ENCODE measurements at regions not wholly inside any gene's neighbourhood (a gene's known extent, or its start where the extent isn't known, plus 50 kb on each side); places are given as distances from the start of the nearest gene placed in this dataset.

DNA sequence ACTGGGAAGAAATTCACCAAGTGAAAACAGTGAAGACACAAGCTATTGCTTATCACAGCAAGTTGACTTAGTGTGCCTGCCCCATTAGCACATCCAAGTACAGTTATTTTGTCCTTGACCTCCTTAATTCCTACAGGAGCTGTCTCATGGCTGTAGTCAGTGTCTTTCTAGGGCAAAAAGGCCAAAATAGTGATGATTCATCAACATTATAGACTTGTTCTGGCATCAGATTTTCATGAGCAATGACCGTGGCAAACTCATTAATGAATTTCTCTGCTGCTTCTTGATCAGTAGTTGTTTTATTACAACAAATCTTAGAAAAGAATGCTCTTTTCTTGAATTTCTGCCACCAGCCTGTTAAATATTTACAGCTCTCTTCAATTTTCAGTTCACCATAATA, 1169.3 kb upstream of the DDX18 start:
- DNase-seq (ENCODE audit: low read depth) = no peak

- no peak for DNase-seq (ENCODE audit: low read depth)
These were observed 1145.8 kb upstream of the DDX18 start for GRCh38 chr2:116668691-116669090.

DNA sequence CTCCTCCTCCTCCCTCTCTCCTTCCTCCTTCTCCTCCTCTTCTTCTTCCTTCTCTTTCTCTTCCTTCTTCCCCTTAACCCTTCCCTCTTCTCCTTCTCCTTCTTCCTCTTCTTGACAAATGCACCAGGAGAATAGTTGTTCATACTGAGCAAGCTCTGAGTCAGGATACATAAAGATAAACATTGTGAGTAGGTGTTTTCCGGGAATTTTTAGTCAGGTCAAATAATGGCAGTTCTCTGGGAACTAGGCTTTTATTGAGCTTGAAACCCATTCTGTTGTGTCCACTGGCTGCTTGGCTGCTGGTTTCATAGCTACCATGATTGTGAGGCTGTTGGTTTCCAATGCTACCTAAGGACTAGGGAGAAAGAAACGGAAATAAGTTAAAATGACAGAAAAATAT, 1144.7 kb upstream of the DDX18 start:
- no peak for DNase-seq (ENCODE audit: low read depth)

DNA sequence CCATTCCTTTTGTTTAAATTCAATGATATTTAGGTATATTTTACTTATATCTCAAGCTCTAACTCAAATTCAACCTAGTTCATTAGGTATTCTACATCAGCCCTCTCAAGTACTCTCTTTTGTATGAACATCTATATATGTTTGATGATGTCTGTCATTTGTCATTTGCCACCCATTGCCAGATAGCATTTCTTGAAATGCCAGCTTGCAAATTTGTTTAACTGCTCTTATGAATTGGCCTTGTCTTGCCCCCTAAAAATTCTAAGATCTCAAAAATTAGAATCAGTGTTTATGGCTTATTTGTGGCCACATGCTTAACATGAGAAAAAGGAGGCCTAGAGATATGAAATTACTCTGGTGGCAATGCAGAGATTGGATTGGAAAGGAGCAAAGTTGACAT, 1140.3 kb upstream of the DDX18 start:
- DNase-seq (ENCODE audit: low read depth) = no peak

DNA sequence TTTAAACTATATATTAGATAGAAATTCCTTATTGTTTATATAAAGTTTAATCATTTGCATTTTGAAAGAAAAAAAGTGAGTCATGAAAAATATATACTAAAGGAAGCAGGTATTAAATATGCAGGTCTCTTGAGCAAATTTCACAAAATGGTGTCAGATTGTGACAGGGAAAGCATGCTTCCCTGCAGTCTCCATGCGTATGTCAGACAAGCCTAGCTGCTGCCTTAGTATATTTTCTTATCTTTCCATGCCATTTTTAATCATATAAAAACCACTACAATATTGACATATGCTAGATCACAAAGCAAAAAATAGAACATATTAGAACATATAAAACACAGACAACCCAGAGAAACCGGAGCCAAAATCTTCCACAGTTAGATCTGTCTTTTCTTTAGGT, 1137.7 kb upstream of the DDX18 start:
- DNase-seq (ENCODE audit: low read depth) = no peak

GRCh38 chr2:116680256-116680936, 1134.1 kb upstream of the DDX18 start:
- DNase-seq (ENCODE audit: low read depth) = no peak

DNA sequence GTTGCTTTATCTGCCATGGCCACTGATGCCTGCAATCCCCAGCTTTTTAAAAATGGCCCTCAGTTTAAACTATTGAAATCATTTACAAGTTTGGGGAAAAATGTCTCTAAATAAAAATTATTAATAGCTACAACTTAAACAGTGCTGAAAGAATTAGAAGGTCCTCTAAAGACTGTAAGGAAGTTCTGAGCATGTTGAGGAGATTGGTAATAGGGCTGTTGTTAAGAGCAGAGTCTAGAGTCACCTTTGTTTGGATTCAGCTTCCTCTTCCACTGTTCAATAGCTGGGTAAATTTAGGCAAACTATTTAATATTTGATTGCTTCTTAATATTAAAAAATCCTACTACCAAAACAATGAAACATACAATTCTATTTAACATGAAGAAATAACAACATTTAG, 1127.1 kb upstream of the DDX18 start:
- DNase-seq (ENCODE audit: low read depth) = no peak

- DNase-seq (ENCODE audit: low read depth) = no peak
These were observed 1121.5 kb upstream of the DDX18 start for GRCh38 chr2:116692988-116693387.

DNA sequence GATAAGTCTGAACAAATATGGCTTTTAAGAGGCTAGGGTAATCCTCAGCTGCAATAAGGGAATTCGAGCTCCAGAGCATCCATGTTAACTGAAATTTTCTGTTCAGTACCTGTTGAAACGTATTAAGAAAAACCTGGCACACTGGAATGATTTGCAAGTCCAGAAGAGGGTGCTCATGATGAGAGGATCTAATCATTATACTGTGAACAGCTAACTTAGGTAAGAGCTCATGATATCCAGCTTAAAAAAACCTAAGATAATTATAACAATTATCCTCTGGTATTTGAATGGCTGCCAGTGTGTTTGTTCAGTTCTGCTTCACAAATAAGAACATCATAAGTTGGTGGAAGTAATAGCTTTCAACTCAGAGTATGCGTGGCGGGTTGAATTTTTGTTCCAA, 1118.3 kb upstream of the DDX18 start:
- no peak for DNase-seq (ENCODE audit: low read depth)

DNA sequence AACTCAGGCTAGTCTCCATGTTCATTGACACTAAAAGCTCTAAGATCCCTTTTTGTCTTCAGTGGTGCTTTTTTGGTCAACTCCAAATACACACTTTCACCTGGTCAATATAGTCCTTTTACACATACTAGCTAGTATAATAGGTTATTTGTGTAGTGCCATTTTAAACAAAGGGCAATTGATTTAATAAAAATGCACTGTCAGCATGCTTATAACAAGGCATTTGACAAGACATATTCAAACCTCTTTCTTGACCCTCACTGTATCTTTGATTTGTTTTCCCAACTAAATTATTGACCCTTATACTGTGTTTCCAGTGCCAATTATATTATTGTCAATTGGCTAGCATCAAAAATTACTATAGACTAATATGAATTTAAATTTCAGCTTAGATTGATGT, 1117.6 kb upstream of the DDX18 start:
- no peak for DNase-seq (ENCODE audit: low read depth)

DNA sequence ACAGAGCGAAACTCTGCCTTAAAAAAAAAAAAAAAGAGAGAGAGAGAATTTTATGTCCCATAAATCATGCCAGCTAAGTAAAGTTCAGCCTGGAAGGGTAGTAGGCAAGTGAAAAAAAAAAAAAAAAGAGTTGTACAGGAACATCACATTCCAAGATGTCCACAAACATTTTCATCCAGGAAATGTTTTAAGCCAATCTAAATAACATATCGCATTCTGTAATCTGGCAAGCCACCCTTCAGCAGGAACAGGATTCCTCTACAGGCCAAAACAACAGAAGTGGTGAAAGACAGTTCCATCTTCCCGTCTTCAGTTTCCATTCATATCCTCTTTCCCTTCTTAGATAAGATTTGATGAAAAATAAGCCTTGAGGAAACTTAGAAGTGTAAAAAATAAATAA, 1108.1 kb upstream of the DDX18 start:
- DNase-seq (ENCODE audit: low read depth) = no peak

DNA sequence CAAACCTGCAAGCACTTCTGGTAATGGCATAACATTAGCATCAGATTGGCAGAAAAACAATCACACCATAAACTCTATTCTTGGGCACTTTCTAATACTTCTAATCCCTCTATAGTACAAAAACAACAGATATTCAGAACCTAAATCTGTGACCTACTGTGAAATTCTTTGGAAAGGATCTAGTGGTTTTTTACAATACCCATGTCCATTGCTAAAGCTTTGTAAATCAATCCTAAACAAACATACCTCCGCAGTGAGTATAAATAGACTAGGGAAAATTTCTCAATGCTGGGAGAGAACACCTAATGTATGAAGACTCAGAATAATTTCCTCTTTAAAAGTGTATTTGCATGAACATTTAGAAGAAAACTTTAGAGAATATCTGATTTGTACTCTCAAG, 1098.5 kb upstream of the DDX18 start:
- DNase-seq (ENCODE audit: low read depth) = no peak

DNA sequence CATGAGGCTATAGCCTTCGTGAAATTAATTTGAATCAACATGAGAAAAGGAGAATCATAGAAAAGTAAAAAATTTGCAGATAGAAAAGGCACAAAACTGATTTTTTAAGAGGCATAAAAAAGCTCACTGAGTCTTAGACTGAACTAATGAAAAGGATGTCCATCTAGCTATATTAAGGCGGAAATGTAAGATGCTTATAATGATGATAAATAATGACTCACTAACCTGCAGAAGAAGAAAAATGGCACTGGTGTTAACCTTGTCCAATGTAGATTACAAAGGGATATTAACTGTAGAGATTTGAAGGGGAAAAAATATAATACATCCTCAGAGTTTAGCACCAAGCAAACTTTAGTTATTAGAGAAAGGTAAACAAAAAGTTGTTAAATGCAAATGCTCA, 1098.0 kb upstream of the DDX18 start:
- no peak for DNase-seq (ENCODE audit: low read depth)

DNA sequence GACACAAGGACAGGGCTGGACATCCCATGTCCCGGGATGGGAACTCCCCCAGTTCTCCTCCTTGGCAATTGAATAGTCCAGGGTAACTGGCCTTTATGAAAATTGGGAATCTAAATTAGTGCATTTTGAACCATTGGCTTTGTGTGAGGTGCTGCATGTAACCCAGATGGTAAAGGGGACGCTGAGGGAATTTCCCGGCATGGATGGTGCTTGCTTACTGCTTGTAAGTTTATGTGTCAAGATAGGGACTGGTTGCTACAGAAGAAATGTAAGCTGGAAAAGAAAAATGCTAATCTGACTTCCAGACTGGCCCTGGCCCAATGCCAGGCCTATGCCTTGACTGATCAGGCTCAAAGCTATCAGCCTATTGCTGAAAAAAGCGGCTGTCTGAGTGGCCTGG, 1096.7 kb upstream of the DDX18 start:
- DNase-seq (ENCODE audit: low read depth) = no peak

DNA sequence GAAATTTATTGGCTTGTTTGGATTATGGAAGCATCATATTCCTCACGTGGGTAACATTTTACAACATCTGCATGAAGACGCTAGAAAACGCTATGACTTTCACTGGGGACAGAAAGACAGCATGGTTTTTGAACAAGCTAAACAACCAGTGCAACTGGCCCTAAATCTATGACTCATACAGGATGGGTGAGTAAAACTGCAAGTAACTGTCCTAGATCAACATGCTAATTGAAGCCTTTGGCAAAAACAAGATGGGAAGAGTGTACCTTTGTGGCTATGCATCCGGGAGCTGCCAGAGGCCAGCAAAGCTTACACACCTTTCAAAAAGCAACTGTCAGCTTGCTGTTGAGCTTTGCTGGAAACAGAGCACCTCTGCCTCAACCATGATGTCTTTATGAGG, 1096.0 kb upstream of the DDX18 start:
- DNase-seq (ENCODE audit: low read depth) = no peak

- no peak for DNase-seq (ENCODE audit: low read depth)
These were observed 1094.7 kb upstream of the DDX18 start for GRCh38 chr2:116719836-116720235.

DNA sequence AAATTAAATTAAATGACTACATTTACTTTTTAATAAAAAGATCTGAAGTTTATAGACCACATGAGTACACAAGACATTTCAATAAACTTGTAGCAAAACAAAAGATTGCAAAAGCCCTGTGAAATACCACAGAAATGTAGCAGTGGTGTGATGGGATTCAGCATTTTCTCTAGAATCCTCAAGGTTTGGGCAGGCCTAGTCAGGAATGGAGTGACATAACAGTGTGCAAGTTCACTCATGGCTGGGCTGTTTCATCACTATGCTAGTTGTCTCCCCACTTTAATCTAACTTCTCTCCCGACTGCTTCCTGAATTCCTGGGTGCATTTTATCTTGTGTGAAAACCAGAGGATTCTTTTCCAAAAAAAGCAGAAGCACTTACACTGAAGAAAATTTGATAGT, 1089.9 kb upstream of the DDX18 start:
- no peak for DNase-seq (ENCODE audit: low read depth)

DNA sequence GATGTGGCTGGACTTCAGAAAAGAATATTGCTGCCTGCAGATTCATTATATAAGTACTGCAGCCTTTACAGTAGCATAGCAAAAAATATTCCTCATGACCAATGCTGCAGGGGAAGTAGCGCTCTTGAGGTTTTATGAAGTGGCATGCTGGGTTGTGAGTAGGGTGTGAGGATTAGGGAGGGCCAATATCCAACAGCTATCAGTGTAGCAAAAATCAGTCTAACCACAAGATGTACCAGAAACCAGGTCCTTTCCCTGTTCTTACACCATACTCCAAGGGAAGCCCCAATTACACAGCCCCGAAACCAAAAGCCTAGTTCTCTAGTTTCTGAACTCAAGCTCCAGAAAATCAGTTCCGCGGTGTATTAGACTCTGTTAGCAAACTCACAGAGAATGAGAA, 1082.2 kb upstream of the DDX18 start:
- DNase-seq (ENCODE audit: low read depth) = no peak

- DNase-seq (ENCODE audit: low read depth) = no peak
These were observed 1080.8 kb upstream of the DDX18 start for GRCh38 chr2:116733699-116734098.

- no peak for DNase-seq (ENCODE audit: low read depth)
These were observed 1076.5 kb upstream of the DDX18 start for GRCh38 chr2:116737951-116738350.

GRCh38 chr2:116747103-116747502, 1067.4 kb upstream of the DDX18 start:
- no peak for DNase-seq (ENCODE audit: low read depth)

GRCh38 chr2:116749994-116750393, 1064.5 kb upstream of the DDX18 start:
- DNase-seq (ENCODE audit: low read depth) = no peak

GRCh38 chr2:116754381-116755101, 1060.0 kb upstream of the DDX18 start:
- DNase-seq (ENCODE audit: low read depth) = no peak

DNA sequence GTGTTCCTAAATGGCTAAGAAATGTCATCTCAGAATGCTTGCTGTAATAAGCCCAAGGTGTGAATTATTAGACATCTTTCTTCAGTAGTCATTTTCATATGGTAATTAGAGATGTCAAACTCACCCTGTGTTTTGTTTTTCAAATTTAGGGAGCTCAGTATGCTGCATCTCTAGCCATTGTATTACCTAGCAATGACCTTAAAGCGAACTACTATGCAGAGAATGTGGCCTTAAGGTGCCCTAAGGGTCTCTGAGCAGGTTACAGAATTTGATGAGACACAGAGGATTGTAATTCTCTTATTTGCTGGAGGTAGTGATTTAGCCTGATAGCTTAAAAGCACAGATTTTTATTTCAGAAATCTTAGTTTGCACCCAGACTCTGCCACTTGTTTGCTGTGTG, 1052.6 kb upstream of the DDX18 start:
- no peak for DNase-seq (ENCODE audit: low read depth)

Data from GM04503 (cell line).